Endodermal cell (in vitro differentiated cells): ENCODE measurements at regions not wholly inside any gene's neighbourhood (a gene's known extent, or its start where the extent isn't known, plus 50 kb on each side); places are given as distances from the start of the nearest gene placed in this dataset.

Source experiments
- DNase-seq: peaks from one replicate; pipeline ENCODE4 v3.0.0-alpha.2; 2017
- H3K27ac ChIP-seq: 2 replicates; pipeline ENCODE4 v1.5.1; 2013; ENCODE audit warnings: mild to moderate bottlenecking, low read depth, low read length, moderate library complexity
- H3K27me3 ChIP-seq: 2 replicates; pipeline ENCODE4 v1.6.1; 2013; ENCODE audit warnings: mild to moderate bottlenecking, low read length, moderate library complexity; ENCODE audit not compliant: insufficient read depth, control insufficient read depth, poor library complexity, severe bottlenecking
- H3K36me3 ChIP-seq: 2 replicates; pipeline ENCODE4 v1.7.0; 2013; ENCODE audit warnings: mild to moderate bottlenecking, low read length, moderate library complexity; ENCODE audit not compliant: control insufficient read depth, insufficient read depth
- H3K4me1 ChIP-seq: one replicate; pipeline ENCODE4 v1.7.0; 2013; ENCODE audit warnings: low read length; ENCODE audit not compliant: control insufficient read depth, insufficient read depth
- H3K4me3 ChIP-seq: 2 replicates; pipeline ENCODE4 v1.5.1; 2013; ENCODE audit warnings: mild to moderate bottlenecking, low read length, moderate library complexity
- H3K9ac ChIP-seq: 2 replicates; pipeline ENCODE4 v1.6.1; 2013; ENCODE audit warnings: mild to moderate bottlenecking, low read length, moderate library complexity; ENCODE audit not compliant: poor library complexity, severe bottlenecking; ENCODE audit errors: extremely low read depth
- H3K9me3 ChIP-seq: 2 replicates; pipeline ENCODE4 v1.6.1; 2013; ENCODE audit warnings: mild to moderate bottlenecking, low read length, moderate library complexity; ENCODE audit not compliant: control insufficient read depth
- H3K27ac Mint-ChIP-seq: 2 replicates; pipeline ENCODE4 v1.8.0; 2020; ENCODE audit warnings: mixed read lengths
- H3K27me3 Mint-ChIP-seq: 2 replicates; pipeline ENCODE4 v1.8.0; 2021; ENCODE audit warnings: mild to moderate bottlenecking, mixed read lengths; ENCODE audit not compliant: insufficient read depth
- H3K36me3 Mint-ChIP-seq: 2 replicates; pipeline ENCODE4 v1.8.0; 2020; ENCODE audit warnings: low read depth, mixed read lengths
- H3K4me1 Mint-ChIP-seq: 2 replicates; pipeline ENCODE4 v1.8.0; 2020; ENCODE audit warnings: mixed read lengths
- H3K4me3 Mint-ChIP-seq: 2 replicates; pipeline ENCODE4 v1.8.0; 2020; ENCODE audit warnings: mild to moderate bottlenecking, moderate library complexity, mixed read lengths
- H3K9me3 Mint-ChIP-seq: 2 replicates; pipeline ENCODE4 v1.8.0; 2020; ENCODE audit warnings: mild to moderate bottlenecking, mixed read lengths
- WGBS, 2 experiments: methylation state at CpG; one replicate each; pipeline versions ENCODE4 v1.1.5 to v1.1.7; 2013; ENCODE audit warnings: missing lambda C conversion rate in 2 of 2, mixed read lengths in 1 of 2; ENCODE audit not compliant: insufficient coverage in 1 of 2, insufficient read length in 1 of 2; 5-methylcytosine and 5-hydroxymethylcytosine counted together
- TF ChIP-seq, protein P1 (sequence below): fragments of 200-600 bp; sonication (generic); conservative IDR thresholded peaks from 2 replicates; pipeline ENCODE4 v1.5.0; 2021; ENCODE audit warnings: antibody characterized with exemption, mild to moderate bottlenecking

DNA sequence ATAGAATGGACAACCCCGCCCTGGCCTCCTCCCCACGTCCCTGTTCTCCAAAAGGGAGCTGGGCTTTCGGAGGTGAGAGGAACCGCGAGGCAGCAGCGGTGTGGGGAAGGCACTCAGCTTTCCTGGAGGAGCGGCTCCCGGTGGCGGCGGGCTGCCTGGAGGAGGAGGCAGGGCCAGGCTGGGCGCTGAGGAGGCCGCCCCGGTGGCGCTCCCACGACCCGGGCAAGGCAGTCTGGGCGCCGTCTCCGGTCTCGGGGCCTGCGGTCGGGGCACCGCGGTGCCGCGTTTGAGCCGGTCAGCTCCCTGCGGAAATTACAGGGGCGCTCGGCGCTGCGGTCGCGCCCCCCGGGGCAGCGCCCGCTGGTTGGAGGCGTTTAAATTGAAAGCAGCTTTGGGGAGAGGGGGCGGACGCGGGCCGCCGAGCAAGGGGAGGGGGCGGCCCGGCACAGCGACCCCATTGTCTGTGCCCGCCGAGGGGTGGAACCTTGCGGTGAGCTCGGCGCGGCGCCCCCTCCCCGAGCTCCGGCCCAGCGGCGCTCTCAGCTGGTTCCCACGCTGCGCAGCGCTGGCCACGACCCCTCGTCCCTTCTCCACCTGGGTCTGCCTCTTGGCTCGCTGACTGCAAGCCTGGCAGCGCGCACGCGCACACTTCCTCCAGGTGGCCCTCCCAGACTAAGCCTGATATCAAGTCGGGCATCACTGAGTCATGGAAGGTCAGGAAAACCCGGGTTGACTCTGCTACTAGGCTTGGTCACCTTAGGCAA is 58.7 kb upstream of the DLX4 start:
- peaks cover 42% of the 10 kb centered on the region for H3K27me3 ChIP-seq
- peak overlapping the region; percentile 47 for H3K9ac ChIP-seq
- Mint-ChIP-seq H3K4me3 (peak overlapping the region; percentile 58), H3K36me3 (no peaks in the 10 kb centered on the region), H3K9me3 (no peaks in the 10 kb centered on the region), H3K27ac (no peak overlapping the region), H3K27me3 (peaks cover 89% of the 10 kb centered on the region), H3K4me1 (peaks cover 20% of the 10 kb centered on the region)
- H3K27ac ChIP-seq, result no peak overlapping the region
- H3K36me3 ChIP-seq, result no peaks in the 10 kb centered on the region
- WGBS, 2 experiments, result 2 to 5% methylated on average over 18 to 69 of the region's 69 CpGs
- no peaks in the 10 kb centered on the region for H3K9me3 ChIP-seq
- peak overlapping the region; percentile 72 for H3K4me3 ChIP-seq
- H3K4me1 ChIP-seq, result peaks cover 11% of the 10 kb centered on the region
- DNase-seq, result peak; percentile 93
- TF ChIP-seq, protein P1, sequence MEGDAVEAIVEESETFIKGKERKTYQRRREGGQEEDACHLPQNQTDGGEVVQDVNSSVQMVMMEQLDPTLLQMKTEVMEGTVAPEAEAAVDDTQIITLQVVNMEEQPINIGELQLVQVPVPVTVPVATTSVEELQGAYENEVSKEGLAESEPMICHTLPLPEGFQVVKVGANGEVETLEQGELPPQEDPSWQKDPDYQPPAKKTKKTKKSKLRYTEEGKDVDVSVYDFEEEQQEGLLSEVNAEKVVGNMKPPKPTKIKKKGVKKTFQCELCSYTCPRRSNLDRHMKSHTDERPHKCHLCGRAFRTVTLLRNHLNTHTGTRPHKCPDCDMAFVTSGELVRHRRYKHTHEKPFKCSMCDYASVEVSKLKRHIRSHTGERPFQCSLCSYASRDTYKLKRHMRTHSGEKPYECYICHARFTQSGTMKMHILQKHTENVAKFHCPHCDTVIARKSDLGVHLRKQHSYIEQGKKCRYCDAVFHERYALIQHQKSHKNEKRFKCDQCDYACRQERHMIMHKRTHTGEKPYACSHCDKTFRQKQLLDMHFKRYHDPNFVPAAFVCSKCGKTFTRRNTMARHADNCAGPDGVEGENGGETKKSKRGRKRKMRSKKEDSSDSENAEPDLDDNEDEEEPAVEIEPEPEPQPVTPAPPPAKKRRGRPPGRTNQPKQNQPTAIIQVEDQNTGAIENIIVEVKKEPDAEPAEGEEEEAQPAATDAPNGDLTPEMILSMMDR, result no peak

DNA sequence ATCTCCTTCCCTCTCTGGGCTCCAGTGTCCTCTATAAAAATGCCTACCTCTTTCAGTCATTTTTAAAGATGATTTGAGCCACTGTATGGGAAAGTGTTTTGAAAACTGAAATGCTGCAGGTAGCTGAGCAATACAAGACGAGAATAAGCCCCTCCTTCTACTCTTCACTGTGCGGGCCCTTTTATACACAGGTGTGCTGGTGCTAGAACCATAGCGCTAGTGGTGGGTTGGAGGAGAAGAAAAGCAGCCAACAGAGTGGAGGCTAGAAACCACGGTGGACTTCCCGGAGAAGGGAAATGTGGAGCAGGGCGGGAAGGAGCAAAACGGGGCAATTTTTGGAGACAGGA is 58.2 kb upstream of the DLX4 start:
- Histone ChIP-seq H3K36me3 (no peaks in the 10 kb centered on the region), H3K27ac (no peak overlapping the region), H3K4me1 (peaks cover 14% of the 10 kb centered on the region), H3K9ac (no peak overlapping the region), H3K27me3 (peaks cover 39% of the 10 kb centered on the region), H3K9me3 (no peaks in the 10 kb centered on the region), H3K4me3 (peak overlapping the region; percentile 72)
- Mint-ChIP-seq H3K4me3 (peak overlapping the region; percentile 58), H3K36me3 (no peaks in the 10 kb centered on the region), H3K27ac (no peak overlapping the region), H3K4me1 (peaks cover 25% of the 10 kb centered on the region), H3K9me3 (no peaks in the 10 kb centered on the region), H3K27me3 (peaks cover 89% of the 10 kb centered on the region)
- 79 to 90% methylated on average over 3 to 7 of the region's 7 CpGs for WGBS, 2 experiments
- DNase-seq, result no peak
- TF ChIP-seq, protein P1, result no peak

DNA sequence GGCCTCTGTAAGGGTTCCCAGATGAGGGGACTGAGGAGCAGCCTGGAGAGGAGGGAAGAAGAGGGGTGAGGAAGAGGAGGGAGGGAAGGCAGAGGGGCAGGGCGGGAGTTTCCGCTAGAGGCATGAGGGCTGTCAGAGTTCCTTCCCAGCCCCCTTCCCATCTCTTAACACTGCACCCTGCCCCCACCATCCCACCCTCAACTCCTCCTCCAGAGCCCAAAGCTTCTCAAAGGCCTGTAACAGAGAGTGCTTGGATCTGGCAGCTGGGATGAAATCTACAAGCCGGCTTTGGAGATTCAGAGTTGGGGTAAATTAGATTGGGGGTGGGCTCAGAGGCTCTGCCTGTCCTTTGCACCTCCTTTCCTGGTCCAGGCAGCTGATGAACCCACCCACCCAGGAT is 57.3 kb upstream of the DLX4 start:
- H3K36me3 ChIP-seq, result no peaks in the 10 kb centered on the region
- Mint-ChIP-seq H3K36me3 (no peaks in the 10 kb centered on the region), H3K4me1 (peaks cover 25% of the 10 kb centered on the region), H3K9me3 (no peaks in the 10 kb centered on the region), H3K4me3 (no peak overlapping the region), H3K27ac (no peak overlapping the region), H3K27me3 (peaks cover 91% of the 10 kb centered on the region)
- DNase-seq, result peak; percentile 57
- TF ChIP-seq, protein P1, result no peak
- H3K4me1 ChIP-seq, result peaks cover 17% of the 10 kb centered on the region
- H3K4me3 ChIP-seq, result no peak overlapping the region
- no peaks in the 10 kb centered on the region for H3K9me3 ChIP-seq
- 88% methylated on average over 2 of the region's 3 CpGs; no CpG with 5 or more reads in 1 of the 2 experiments for WGBS, 2 experiments
- no peak overlapping the region for H3K27ac ChIP-seq
- H3K27me3 ChIP-seq, result peaks cover 48% of the 10 kb centered on the region
- no peak overlapping the region for H3K9ac ChIP-seq
